ENCODE measurements at regions not wholly inside any gene's neighbourhood (a gene's known extent, or its start where the extent isn't known, plus 50 kb on each side); places are given as distances from the start of the nearest gene placed in this dataset.

DNA sequence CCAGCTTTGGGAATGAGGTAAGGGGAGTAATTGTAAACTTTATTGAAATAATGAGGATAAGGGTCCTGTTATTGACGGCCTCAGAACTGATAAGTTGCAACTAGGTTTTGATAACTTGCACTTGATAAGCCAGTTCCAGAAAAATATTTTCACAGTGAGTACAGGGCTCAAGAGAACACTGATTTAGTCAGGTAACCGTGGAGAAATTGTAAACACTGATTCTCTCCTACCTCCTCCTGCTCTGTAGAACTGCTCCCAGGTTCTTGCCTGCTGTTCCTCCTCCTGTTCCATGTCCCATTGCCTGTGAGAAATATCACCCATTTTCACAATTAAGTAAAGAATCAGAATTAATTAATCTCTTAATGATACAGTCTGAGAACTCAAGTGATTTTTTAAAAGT lies 55.0 kb upstream of the CXXC4 start:
- no peak overlapping the region for H3K4me3 ChIP-seq (ENCODE audit: low read depth, low read length, poor library complexity, severe bottlenecking)
- H3K36me3 ChIP-seq (ENCODE audit: insufficient read depth, low read length, poor library complexity, severe bottlenecking): no peaks in the 10 kb centered on the region
- no peaks in the 10 kb centered on the region for H3K27me3 ChIP-seq (replicated peaks; ENCODE audit: insufficient read depth, low read depth, low read length, poor library complexity)
- no peaks in the 10 kb centered on the region for H3K4me1 ChIP-seq (ENCODE audit: insufficient read depth, low read length, poor library complexity, severe bottlenecking)
- POLR2A ChIA-PET (ENCODE audit: low non-redundant PET): no interaction called here
- H3K9me3 ChIP-seq (ENCODE audit: low read depth, low read length, poor library complexity, severe bottlenecking): no peaks in the 10 kb centered on the region
- no TSS peak for BruUV-seq (replicated peaks)
- no peak for DNase-seq (ENCODE audit: low spot score)
- CTCF ChIA-PET: no interaction called here
- H3K27ac ChIP-seq (ENCODE audit: low read depth, low read length, poor library complexity, severe bottlenecking): no peak overlapping the region
- no peak for TF ChIP-seq EZH2 (IDR thresholded peaks at IDR 0.05; ENCODE audit: borderline replicate concordance, low read depth, low read length, poor library complexity, severe bottlenecking)
- TF ChIP-seq CTCF (conservative IDR thresholded peaks at IDR 0.05; ENCODE audit: low read depth, low read length): no peak
- intact Hi-C loops (cut with micrococcal nuclease; ENCODE audit: unreplicated experiment): no loop called here

DNA sequence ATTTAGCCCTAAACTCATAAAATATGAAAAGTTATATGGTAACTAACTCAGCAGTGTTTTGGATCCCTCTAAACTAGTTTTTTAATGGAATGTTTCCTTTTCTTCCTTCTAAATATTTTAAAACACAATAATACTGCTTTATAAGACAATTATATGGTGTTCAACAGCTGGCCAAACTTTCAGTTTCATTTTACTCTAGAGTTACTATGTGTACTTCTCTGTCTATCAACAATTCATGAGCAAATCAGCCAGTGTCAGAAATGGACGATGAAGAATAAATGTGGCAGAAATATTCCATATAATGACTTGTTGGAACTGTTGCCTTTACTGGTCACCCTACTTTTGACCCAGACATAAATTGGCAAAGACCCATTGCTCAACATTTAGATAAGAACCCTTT lies 64.8 kb upstream of the CXXC4 start:
- no peak overlapping the region for H3K27ac ChIP-seq (ENCODE audit: low read depth, low read length, poor library complexity, severe bottlenecking)
- no peaks in the 10 kb centered on the region for H3K27me3 ChIP-seq (replicated peaks; ENCODE audit: insufficient read depth, low read depth, low read length, poor library complexity)
- no peak overlapping the region for H3K4me3 ChIP-seq (ENCODE audit: low read depth, low read length, poor library complexity, severe bottlenecking)
- POLR2A ChIA-PET (ENCODE audit: low non-redundant PET): no interaction called here
- no peak for DNase-seq (ENCODE audit: low spot score)
- no peak for TF ChIP-seq EZH2 (IDR thresholded peaks at IDR 0.05; ENCODE audit: borderline replicate concordance, low read depth, low read length, poor library complexity, severe bottlenecking)
- no peak for TF ChIP-seq CTCF (conservative IDR thresholded peaks at IDR 0.05; ENCODE audit: low read depth, low read length)
- CTCF ChIA-PET: no interaction called here
- no peaks in the 10 kb centered on the region for H3K36me3 ChIP-seq (ENCODE audit: insufficient read depth, low read length, poor library complexity, severe bottlenecking)
- no TSS peak for BruUV-seq (replicated peaks)
- no peaks in the 10 kb centered on the region for H3K4me1 ChIP-seq (ENCODE audit: insufficient read depth, low read length, poor library complexity, severe bottlenecking)
- intact Hi-C loops (cut with micrococcal nuclease; ENCODE audit: unreplicated experiment): no loop called here
- no peaks in the 10 kb centered on the region for H3K9me3 ChIP-seq (ENCODE audit: low read depth, low read length, poor library complexity, severe bottlenecking)

DNA sequence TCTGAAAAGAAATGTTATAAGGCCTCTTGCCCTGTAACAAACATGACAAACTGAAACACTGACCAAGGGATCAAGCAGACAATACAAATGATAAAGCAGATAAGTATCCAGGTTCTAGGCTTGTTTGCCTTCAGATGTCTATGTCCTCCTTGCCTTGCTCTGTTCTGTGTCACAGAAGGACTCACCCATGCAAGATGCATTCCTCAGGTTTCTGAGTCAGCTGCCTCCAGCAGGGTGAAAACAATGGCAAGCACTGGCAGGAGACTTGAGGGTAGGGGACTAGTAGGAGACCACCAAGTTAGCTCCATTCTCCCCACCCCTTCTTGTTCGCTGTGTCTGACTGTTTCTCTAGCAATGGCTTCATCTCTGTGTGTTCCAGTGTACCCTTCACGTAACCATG lies 76.6 kb upstream of the CXXC4 start:
- ChIA-PET CTCF (no interaction called here), POLR2A (ENCODE audit: low non-redundant PET) (no interaction called here)
- intact Hi-C loops (cut with micrococcal nuclease; ENCODE audit: unreplicated experiment): no loop called here
- TF ChIP-seq CTCF (conservative IDR thresholded peaks at IDR 0.05; ENCODE audit: low read depth, low read length): no peak
- no peak for TF ChIP-seq EZH2 (IDR thresholded peaks at IDR 0.05; ENCODE audit: borderline replicate concordance, low read depth, low read length, poor library complexity, severe bottlenecking)
- Histone ChIP-seq H3K27ac (ENCODE audit: low read depth, low read length, poor library complexity, severe bottlenecking) (no peak overlapping the region), H3K9me3 (ENCODE audit: low read depth, low read length, poor library complexity, severe bottlenecking) (no peaks in the 10 kb centered on the region), H3K27me3 (replicated peaks; ENCODE audit: insufficient read depth, low read depth, low read length, poor library complexity) (no peaks in the 10 kb centered on the region), H3K4me1 (ENCODE audit: insufficient read depth, low read length, poor library complexity, severe bottlenecking) (no peaks in the 10 kb centered on the region), H3K36me3 (ENCODE audit: insufficient read depth, low read length, poor library complexity, severe bottlenecking) (no peaks in the 10 kb centered on the region), H3K4me3 (ENCODE audit: low read depth, low read length, poor library complexity, severe bottlenecking) (no peak overlapping the region)
- DNase-seq (ENCODE audit: low spot score): no peak
- no TSS peak for BruUV-seq (replicated peaks)
